GM12874 (cell line): ENCODE measurements at regions not wholly inside any gene's neighbourhood (a gene's known extent, or its start where the extent isn't known, plus 50 kb on each side); places are given as distances from the start of the nearest gene placed in this dataset.

Source experiments
- CTCF ChIP-seq: IDR thresholded peaks from 2 replicates; pipeline ENCODE4 v1.5.1; 2011; ENCODE audit warnings: low read depth, mild to moderate bottlenecking, control low read depth, low read length, moderate library complexity; ENCODE audit not compliant: insufficient read depth

GRCh38 chr1:73899311-73899710 is 298.7 kb downstream of the LRRIQ3 start:
- no peak for TF ChIP-seq CTCF

- no peak for TF ChIP-seq CTCF
Observed at GRCh38 chr1:73898540-73898939, 299.4 kb downstream of the LRRIQ3 start.

GRCh38 chr1:73887412-73887811 is 310.6 kb downstream of the LRRIQ3 start:
- no peak for TF ChIP-seq CTCF

GRCh38 chr1:73886716-73887115 is 311.3 kb downstream of the LRRIQ3 start:
- no peak for TF ChIP-seq CTCF

- TF ChIP-seq CTCF, result no peak
Observed at GRCh38 chr1:73874806-73875205, 323.2 kb downstream of the LRRIQ3 start.

GRCh38 chr1:73868810-73869336 is 329.1 kb downstream of the LRRIQ3 start:
- no peak for TF ChIP-seq CTCF

GRCh38 chr1:73862355-73862754 is 335.6 kb downstream of the LRRIQ3 start:
- TF ChIP-seq CTCF, result no peak
